NCI-H1417 treated with DMSO at 0.1 percent for 48 hours (cell line): ENCODE measurements at regions not wholly inside any gene's neighbourhood (a gene's known extent, or its start where the extent isn't known, plus 50 kb on each side); places are given as distances from the start of the nearest gene placed in this dataset.

ENCODE experiments used
- DNase-seq: peaks from one replicate; lab custom pipeline; 2025; lab: John Stamatoyannopoulos, UW

GRCh38 chr20:4559106-4559505, 127.2 kb upstream of the PRNP start:
- no peak for DNase-seq

- no peak for DNase-seq
Observed at GRCh38 chr20:4556781-4557180, 129.5 kb upstream of the PRNP start.

- no peak for DNase-seq
Observed at GRCh38 chr20:4555188-4555890, 130.9 kb upstream of the PRNP start.

GRCh38 chr20:4554346-4554745, 131.9 kb upstream of the PRNP start:
- no peak for DNase-seq

- DNase-seq: no peak
Observed at GRCh38 chr20:4552075-4552640, 134.1 kb upstream of the PRNP start.

GRCh38 chr20:4550740-4551139, 135.5 kb upstream of the PRNP start:
- DNase-seq: no peak

GRCh38 chr20:4549711-4550259, 136.5 kb upstream of the PRNP start:
- no peak for DNase-seq

GRCh38 chr20:4548552-4548951, 137.7 kb upstream of the PRNP start:
- no peak for DNase-seq

GRCh38 chr20:4546786-4547185, 139.5 kb upstream of the PRNP start:
- no peak for DNase-seq

GRCh38 chr20:4546342-4546741, 139.9 kb upstream of the PRNP start:
- DNase-seq: no peak

GRCh38 chr20:4545526-4545925, 140.7 kb upstream of the PRNP start:
- no peak for DNase-seq

- DNase-seq: no peak
Observed at GRCh38 chr20:4544765-4545164, 141.5 kb upstream of the PRNP start.

- no peak for DNase-seq
Observed at GRCh38 chr20:4542270-4542669, 144.0 kb upstream of the PRNP start.

GRCh38 chr20:4534315-4534714, 151.9 kb upstream of the PRNP start:
- no peak for DNase-seq

- no peak for DNase-seq
Observed at GRCh38 chr20:4533368-4534133, 152.7 kb upstream of the PRNP start.

- DNase-seq: no peak
Observed at GRCh38 chr20:4532772-4533171, 153.5 kb upstream of the PRNP start.

- no peak for DNase-seq
Observed at GRCh38 chr20:4524792-4525191, 161.5 kb upstream of the PRNP start.

- DNase-seq: no peak
Observed at GRCh38 chr20:4524307-4524706, 161.9 kb upstream of the PRNP start.

- no peak for DNase-seq
Observed at GRCh38 chr20:4522310-4522709, 163.9 kb upstream of the PRNP start.

GRCh38 chr20:4521170-4521968, 164.9 kb upstream of the PRNP start:
- DNase-seq: no peak

- DNase-seq: no peak
Observed at GRCh38 chr20:4519534-4519933, 166.7 kb upstream of the PRNP start.

GRCh38 chr20:4516876-4517275, 169.4 kb upstream of the PRNP start:
- DNase-seq: no peak
